IPS-18a (cell line): ENCODE measurements at regions not wholly inside any gene's neighbourhood (a gene's known extent, or its start where the extent isn't known, plus 50 kb on each side); places are given as distances from the start of the nearest gene placed in this dataset.
A peak's percentile ranks its signal among the peaks of the same experiment; 100 is the strongest.

ENCODE experiments used
- H3K27ac ChIP-seq: one replicate; pipeline ENCODE4 v1.5.1; 2013; ENCODE audit warnings: low read length
- H3K27me3 ChIP-seq: one replicate; pipeline ENCODE4 v1.6.1; 2013; ENCODE audit warnings: mild to moderate bottlenecking, low read length; ENCODE audit not compliant: control insufficient read depth, insufficient read depth
- H3K36me3 ChIP-seq: one replicate; pipeline ENCODE4 v1.6.1; 2013; ENCODE audit warnings: low read depth, low read length; ENCODE audit not compliant: control insufficient read depth
- H3K4me1 ChIP-seq: one replicate; pipeline ENCODE4 v1.6.1; 2013; ENCODE audit warnings: low read depth, low read length; ENCODE audit not compliant: control insufficient read depth
- H3K4me3 ChIP-seq: one replicate; pipeline ENCODE4 v1.5.1; 2013; ENCODE audit warnings: low read length
- H3K9ac ChIP-seq: one replicate; pipeline ENCODE4 v1.6.1; 2013; ENCODE audit warnings: mild to moderate bottlenecking, low read length, moderate library complexity
- H3K9me3 ChIP-seq: one replicate; pipeline ENCODE4 v1.6.1; 2013; ENCODE audit warnings: low read depth, low read length; ENCODE audit not compliant: control insufficient read depth

GRCh38 chr3:19093084-19093483 lies 55.2 kb upstream of the KCNH8 start:
- Histone ChIP-seq H3K4me3 (no peak overlapping the region), H3K9me3 (no peaks in the 10 kb centered on the region), H3K27ac (no peak overlapping the region), H3K9ac (no peak overlapping the region), H3K36me3 (no peaks in the 10 kb centered on the region), H3K27me3 (no peaks in the 10 kb centered on the region), H3K4me1 (no peaks in the 10 kb centered on the region)

DNA sequence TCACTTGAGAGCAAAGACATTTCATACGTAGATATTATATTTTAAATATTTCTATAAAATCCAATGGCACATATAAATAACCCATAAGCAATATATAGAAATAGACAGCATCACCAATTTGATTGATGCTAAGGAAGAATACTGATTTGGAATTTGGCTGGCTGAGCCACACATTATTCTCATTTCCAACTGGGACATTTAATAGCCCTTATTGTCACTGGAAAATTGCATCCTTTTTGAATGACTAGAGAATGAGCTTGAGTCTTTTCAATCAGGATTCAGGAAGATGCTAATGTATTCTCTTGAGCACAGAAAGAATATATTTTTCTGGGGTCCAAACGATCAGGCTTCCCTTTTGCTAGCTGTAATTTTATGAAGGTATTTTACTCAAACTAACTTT lies 70.9 kb upstream of the KCNH8 start:
- Histone ChIP-seq H3K9ac (no peak overlapping the region), H3K4me3 (no peak overlapping the region), H3K27me3 (no peaks in the 10 kb centered on the region), H3K27ac (no peak overlapping the region), H3K36me3 (no peaks in the 10 kb centered on the region), H3K4me1 (peaks cover 24% of the 10 kb centered on the region), H3K9me3 (no peaks in the 10 kb centered on the region)

DNA sequence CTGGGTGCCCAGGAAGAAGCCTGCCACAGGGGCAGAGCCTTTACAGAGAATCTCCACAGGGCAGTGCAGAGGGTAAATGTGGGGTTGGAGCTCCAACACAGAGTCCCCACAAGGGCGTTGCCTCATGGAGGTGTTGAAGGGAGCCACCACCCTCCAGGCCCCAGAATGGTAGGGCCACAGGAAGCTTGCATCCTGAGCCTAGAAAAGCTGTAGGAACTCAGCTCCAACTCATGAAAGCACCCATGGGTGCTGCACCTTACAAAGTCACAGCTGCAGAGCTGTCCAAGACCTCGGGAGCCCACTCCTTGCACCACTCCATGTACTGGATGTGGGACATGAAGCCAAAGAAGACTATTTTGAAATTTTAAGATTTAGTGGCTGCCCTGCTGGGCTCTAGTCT lies 73.3 kb upstream of the KCNH8 start:
- H3K9me3 ChIP-seq, result no peaks in the 10 kb centered on the region
- no peaks in the 10 kb centered on the region for H3K36me3 ChIP-seq
- no peaks in the 10 kb centered on the region for H3K27me3 ChIP-seq
- no peak overlapping the region for H3K9ac ChIP-seq
- H3K4me1 ChIP-seq, result peaks cover 24% of the 10 kb centered on the region
- H3K27ac ChIP-seq, result peak overlapping the region; percentile 48
- no peak overlapping the region for H3K4me3 ChIP-seq

DNA sequence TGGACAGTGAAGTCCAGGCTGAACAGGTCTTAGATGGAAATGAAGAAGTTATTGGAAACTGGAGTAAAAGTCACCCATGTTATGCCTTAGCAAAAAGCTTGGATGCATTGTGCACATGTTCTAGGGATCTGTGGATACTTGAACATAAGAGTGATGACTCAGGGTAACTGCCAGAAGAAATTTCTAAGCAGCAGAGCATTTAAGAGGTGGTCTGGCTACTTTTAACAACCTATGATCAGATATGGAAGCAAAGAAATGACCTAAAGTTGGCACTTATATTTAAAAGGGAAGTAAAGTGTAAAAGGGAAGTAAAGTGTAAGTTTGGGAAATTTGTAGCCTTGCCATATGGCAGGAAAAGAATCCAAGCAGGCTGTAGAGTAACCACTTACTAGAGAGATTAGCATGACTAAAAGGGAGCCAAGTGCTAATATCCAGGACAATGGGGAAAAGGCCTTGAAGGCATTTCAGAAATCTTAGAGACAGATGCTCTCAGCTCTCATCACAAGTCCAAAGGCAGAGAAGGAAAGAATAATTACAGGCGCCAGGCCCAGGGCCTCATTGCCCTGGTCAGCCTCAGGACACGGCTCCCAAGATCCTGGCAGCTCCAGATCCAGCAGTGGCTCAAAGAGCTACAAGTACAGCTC lies 73.9 kb upstream of the KCNH8 start:
- Histone ChIP-seq H3K27me3 (no peaks in the 10 kb centered on the region), H3K4me3 (no peak overlapping the region), H3K27ac (peak overlapping the region; percentile 48), H3K9ac (no peak overlapping the region), H3K9me3 (peaks cover 2% of the 10 kb centered on the region), H3K4me1 (peaks cover 24% of the 10 kb centered on the region), H3K36me3 (no peaks in the 10 kb centered on the region)

GRCh38 chr3:19073341-19074105 lies 74.8 kb upstream of the KCNH8 start:
- Histone ChIP-seq H3K4me1 (peaks cover 24% of the 10 kb centered on the region), H3K36me3 (no peaks in the 10 kb centered on the region), H3K27ac (no peak overlapping the region), H3K4me3 (no peak overlapping the region), H3K9me3 (peaks cover 5% of the 10 kb centered on the region), H3K27me3 (no peaks in the 10 kb centered on the region), H3K9ac (no peak overlapping the region)

DNA sequence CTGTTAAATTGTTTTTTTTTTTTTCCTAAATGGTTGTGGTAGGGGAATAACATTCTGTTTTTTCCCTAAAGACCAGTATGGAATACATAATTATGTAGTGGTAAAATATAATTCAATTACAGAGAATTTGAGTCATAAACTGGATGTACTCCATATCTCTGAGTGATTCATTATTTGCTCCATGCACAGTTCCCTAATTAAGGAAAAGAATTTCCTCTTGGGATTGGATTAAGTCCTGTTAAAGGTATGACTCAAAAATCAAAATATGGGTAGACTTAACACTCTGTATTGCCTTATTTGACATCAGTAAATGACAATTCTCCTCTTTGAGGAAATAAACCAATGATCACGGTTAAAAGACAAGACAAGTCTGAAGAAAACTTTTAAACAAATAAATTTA lies 78.0 kb upstream of the KCNH8 start:
- H3K9me3 ChIP-seq, result peaks cover 5% of the 10 kb centered on the region
- H3K4me3 ChIP-seq, result no peak overlapping the region
- peaks cover 16% of the 10 kb centered on the region for H3K4me1 ChIP-seq
- H3K9ac ChIP-seq, result no peak overlapping the region
- no peaks in the 10 kb centered on the region for H3K36me3 ChIP-seq
- no peaks in the 10 kb centered on the region for H3K27me3 ChIP-seq
- no peak overlapping the region for H3K27ac ChIP-seq

GRCh38 chr3:19065027-19065426 lies 83.3 kb upstream of the KCNH8 start:
- Histone ChIP-seq H3K9ac (no peak overlapping the region), H3K4me3 (no peak overlapping the region), H3K27me3 (no peaks in the 10 kb centered on the region), H3K9me3 (peaks cover 5% of the 10 kb centered on the region), H3K4me1 (no peaks in the 10 kb centered on the region), H3K27ac (no peak overlapping the region), H3K36me3 (no peaks in the 10 kb centered on the region)

GRCh38 chr3:19063936-19064335 lies 84.4 kb upstream of the KCNH8 start:
- Histone ChIP-seq H3K27me3 (no peaks in the 10 kb centered on the region), H3K4me3 (no peak overlapping the region), H3K36me3 (no peaks in the 10 kb centered on the region), H3K27ac (no peak overlapping the region), H3K9ac (no peak overlapping the region), H3K4me1 (no peaks in the 10 kb centered on the region), H3K9me3 (no peaks in the 10 kb centered on the region)

- no peaks in the 10 kb centered on the region for H3K36me3 ChIP-seq
- no peaks in the 10 kb centered on the region for H3K27me3 ChIP-seq
- no peaks in the 10 kb centered on the region for H3K9me3 ChIP-seq
- no peak overlapping the region for H3K9ac ChIP-seq
- peaks cover 5% of the 10 kb centered on the region for H3K4me1 ChIP-seq
- H3K27ac ChIP-seq, result no peak overlapping the region
- H3K4me3 ChIP-seq, result no peak overlapping the region
Measured at GRCh38 chr3:19060404-19060803, 87.9 kb upstream of the KCNH8 start.

DNA sequence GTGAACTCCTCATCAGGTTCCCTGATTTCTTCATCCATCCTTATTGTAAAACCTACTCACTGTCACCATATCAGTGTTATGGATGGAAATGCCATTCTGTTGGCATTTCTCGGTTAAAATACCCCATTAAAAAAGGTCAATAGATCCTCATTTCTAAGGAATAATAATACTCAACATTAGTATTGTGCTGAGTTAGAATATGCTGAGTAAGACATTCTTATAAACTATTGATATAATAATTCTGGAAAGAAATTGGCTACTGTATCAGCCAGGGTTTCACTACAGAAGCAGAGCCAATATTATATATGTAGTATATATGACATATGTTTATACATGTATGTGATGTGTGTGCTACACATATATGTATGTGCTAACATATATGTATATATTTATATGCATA lies 95.4 kb upstream of the KCNH8 start:
- no peaks in the 10 kb centered on the region for H3K9me3 ChIP-seq
- H3K36me3 ChIP-seq, result no peaks in the 10 kb centered on the region
- H3K4me1 ChIP-seq, result peaks cover 5% of the 10 kb centered on the region
- H3K27me3 ChIP-seq, result no peaks in the 10 kb centered on the region
- H3K27ac ChIP-seq, result no peak overlapping the region
- H3K9ac ChIP-seq, result no peak overlapping the region
- no peak overlapping the region for H3K4me3 ChIP-seq

GRCh38 chr3:19046440-19046839 lies 101.9 kb upstream of the KCNH8 start:
- Histone ChIP-seq H3K9ac (no peak overlapping the region), H3K9me3 (no peaks in the 10 kb centered on the region), H3K27ac (no peak overlapping the region), H3K4me1 (no peaks in the 10 kb centered on the region), H3K36me3 (no peaks in the 10 kb centered on the region), H3K27me3 (no peaks in the 10 kb centered on the region), H3K4me3 (no peak overlapping the region)

- H3K36me3 ChIP-seq, result no peaks in the 10 kb centered on the region
- no peaks in the 10 kb centered on the region for H3K27me3 ChIP-seq
- no peaks in the 10 kb centered on the region for H3K4me1 ChIP-seq
- no peaks in the 10 kb centered on the region for H3K9me3 ChIP-seq
- no peak overlapping the region for H3K9ac ChIP-seq
- no peak overlapping the region for H3K4me3 ChIP-seq
- H3K27ac ChIP-seq, result no peak overlapping the region
Measured at GRCh38 chr3:19030522-19030839, 117.8 kb upstream of the KCNH8 start.
